GM12872 (cell line): ENCODE measurements at regions not wholly inside any gene's neighbourhood (a gene's known extent, or its start where the extent isn't known, plus 50 kb on each side); places are given as distances from the start of the nearest gene placed in this dataset.

Experiments used
- CTCF ChIP-seq: IDR thresholded peaks from 3 replicates; pipeline ENCODE4 v1.5.1; 2011; ENCODE audit warnings: low read depth, mild to moderate bottlenecking, low read length, moderate library complexity; ENCODE audit not compliant: insufficient read depth

- no peak for TF ChIP-seq CTCF
These were observed 271.3 kb upstream of the N4BP1 start for GRCh38 chr16:48881272-48881671.

- TF ChIP-seq CTCF: no peak
These were observed 269.5 kb upstream of the N4BP1 start for GRCh38 chr16:48879223-48880122.

GRCh38 chr16:48877946-48878345, 268.0 kb upstream of the N4BP1 start:
- no peak for TF ChIP-seq CTCF

- TF ChIP-seq CTCF: no peak
These were observed 260.2 kb upstream of the N4BP1 start for GRCh38 chr16:48870141-48870540.

- no peak for TF ChIP-seq CTCF
These were observed 255.5 kb upstream of the N4BP1 start for GRCh38 chr16:48865520-48865919.

GRCh38 chr16:48864055-48864454, 254.1 kb upstream of the N4BP1 start:
- TF ChIP-seq CTCF: no peak; the same call in 2 of the 3 replicates

GRCh38 chr16:48862087-48862532, 252.1 kb upstream of the N4BP1 start:
- TF ChIP-seq CTCF: no peak
